HS-27A (cell line): ENCODE measurements at regions not wholly inside any gene's neighbourhood (a gene's known extent, or its start where the extent isn't known, plus 50 kb on each side); places are given as distances from the start of the nearest gene placed in this dataset.

Source experiments
- DNase-seq: peaks from one replicate; pipeline ENCODE4 v3.0.0-alpha.2; 2012; ENCODE audit warnings: low read depth, missing footprints

GRCh38 chr14:53545217-53545616 is 392.1 kb upstream of the DDHD1 start:
- DNase-seq: no peak

- peak; percentile 87 for DNase-seq
These were observed 389.6 kb upstream of the DDHD1 start for GRCh38 chr14:53542732-53543131.

- DNase-seq: no peak
These were observed 388.3 kb upstream of the DDHD1 start for GRCh38 chr14:53541411-53541810.

- peak; percentile 67 for DNase-seq
These were observed 386.5 kb upstream of the DDHD1 start for GRCh38 chr14:53539489-53540126.

- no peak for DNase-seq
These were observed 385.3 kb upstream of the DDHD1 start for GRCh38 chr14:53538316-53538881.

GRCh38 chr14:53537422-53538315 is 384.5 kb upstream of the DDHD1 start:
- DNase-seq: no peak

- no peak for DNase-seq
These were observed 383.3 kb upstream of the DDHD1 start for GRCh38 chr14:53536446-53536845.

- DNase-seq: no peak
These were observed 381.7 kb upstream of the DDHD1 start for GRCh38 chr14:53534841-53535240.

GRCh38 chr14:53533384-53533970 is 380.4 kb upstream of the DDHD1 start:
- no peak for DNase-seq

- DNase-seq: no peak
These were observed 379.7 kb upstream of the DDHD1 start for GRCh38 chr14:53532853-53533252.

- no peak for DNase-seq
These were observed 378.6 kb upstream of the DDHD1 start for GRCh38 chr14:53531730-53532129.

GRCh38 chr14:53531156-53531555 is 378.0 kb upstream of the DDHD1 start:
- DNase-seq: no peak

GRCh38 chr14:53529519-53529918 is 376.4 kb upstream of the DDHD1 start:
- no peak for DNase-seq

GRCh38 chr14:53528185-53528671 is 375.1 kb upstream of the DDHD1 start:
- DNase-seq: no peak

GRCh38 chr14:53526200-53526599 is 373.1 kb upstream of the DDHD1 start:
- no peak for DNase-seq

GRCh38 chr14:53525608-53526007 is 372.5 kb upstream of the DDHD1 start:
- no peak for DNase-seq

GRCh38 chr14:53524391-53524790 is 371.3 kb upstream of the DDHD1 start:
- no peak for DNase-seq

GRCh38 chr14:53523226-53523625 is 370.1 kb upstream of the DDHD1 start:
- no peak for DNase-seq

GRCh38 chr14:53520078-53520928 is 367.2 kb upstream of the DDHD1 start:
- DNase-seq: no peak

GRCh38 chr14:53519137-53519536 is 366.0 kb upstream of the DDHD1 start:
- no peak for DNase-seq

- no peak for DNase-seq
These were observed 364.3 kb upstream of the DDHD1 start for GRCh38 chr14:53517270-53517960.
